Suppressor macrophage treated with lipopolysaccharide for 1 hour (primary cell): ENCODE measurements at regions not wholly inside any gene's neighbourhood (a gene's known extent, or its start where the extent isn't known, plus 50 kb on each side); places are given as distances from the start of the nearest gene placed in this dataset.
A peak's percentile ranks its signal among the peaks of the same experiment; 100 is the strongest.
"Not testable (repeated sequence)": the region's sequence is repeated elsewhere in the genome, so short reads cannot be mapped to it uniquely, and the experiment has no call there.

ENCODE experiments used
- DNase-seq, 3 donors: peaks; one replicate each; pipeline ENCODE4 v3.0.0-alpha.2; 2020 to 2022

GRCh38 chr13:103883698-103884097, 817.5 kb upstream of the SLC10A2 start:
- DNase-seq: no peak

- peak; percentile 4 to 30 (median 19) for DNase-seq
Observed at GRCh38 chr13:103883164-103883563, 816.9 kb upstream of the SLC10A2 start.

- DNase-seq: not testable (repeated sequence)
Observed at GRCh38 chr13:103880146-103880545, 813.9 kb upstream of the SLC10A2 start.

GRCh38 chr13:103878891-103879605, 812.8 kb upstream of the SLC10A2 start:
- DNase-seq: no peak

GRCh38 chr13:103876571-103876970, 810.4 kb upstream of the SLC10A2 start:
- DNase-seq: no peak

DNA sequence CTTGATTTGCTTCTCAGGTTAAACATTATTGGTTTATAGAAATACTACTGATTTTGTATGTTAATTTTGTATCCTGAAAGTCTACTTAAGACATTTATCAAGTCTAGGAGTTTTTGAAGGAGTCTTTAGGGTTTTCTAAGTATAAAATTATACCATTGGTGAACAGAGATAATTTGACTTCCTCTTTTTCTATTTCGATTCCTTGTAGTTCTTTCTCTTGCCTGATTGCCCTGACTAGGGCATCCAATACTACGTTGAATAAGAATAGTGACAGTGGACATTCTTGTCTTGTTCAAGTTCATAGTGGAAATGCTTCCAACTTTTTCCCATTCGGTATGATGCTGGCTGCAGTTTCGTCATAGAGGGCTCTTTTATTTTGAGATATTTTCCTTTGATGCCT, 807.5 kb upstream of the SLC10A2 start:
- DNase-seq: no peak

DNA sequence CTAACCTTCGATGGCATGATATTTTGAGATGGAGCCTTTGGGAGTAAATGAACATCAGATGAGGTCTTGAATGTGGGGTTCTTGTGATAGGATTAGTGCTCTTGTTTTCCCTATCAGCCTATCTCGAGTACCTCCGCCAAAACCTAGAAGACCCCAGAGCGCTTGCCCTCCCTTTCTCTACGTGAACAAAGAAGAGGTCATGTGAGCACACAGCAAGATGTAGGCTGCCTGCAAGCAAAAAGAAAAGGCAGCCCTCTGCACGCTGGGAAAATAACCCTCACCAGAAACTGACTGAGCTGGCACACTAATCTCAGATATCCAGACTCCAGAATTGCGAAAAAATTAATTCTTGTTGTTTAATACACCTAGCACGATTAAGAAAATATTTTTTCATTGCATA, 799.8 kb upstream of the SLC10A2 start:
- DNase-seq: no peak

DNA sequence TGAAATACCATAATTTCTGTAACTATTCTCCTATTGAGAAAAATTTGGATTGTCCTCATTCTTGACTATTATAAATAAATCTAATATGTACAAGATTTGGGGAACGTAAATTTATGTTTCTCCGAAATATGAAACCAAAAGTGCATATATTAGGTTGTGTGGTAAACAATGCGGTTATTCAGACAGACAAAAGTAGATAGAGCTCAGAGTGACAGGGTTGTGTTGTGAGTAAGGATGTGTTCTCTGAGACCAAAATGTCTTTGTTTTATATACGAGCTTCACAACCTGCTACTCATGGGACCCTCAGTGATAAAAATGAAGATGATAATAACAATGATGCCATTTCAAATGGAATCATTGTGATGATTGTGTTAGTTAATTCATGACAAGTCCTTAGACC, 796.3 kb upstream of the SLC10A2 start:
- no peak for DNase-seq

GRCh38 chr13:103859952-103860351, 793.7 kb upstream of the SLC10A2 start:
- peak in 1 of 3 donors; percentile 1 for DNase-seq

DNA sequence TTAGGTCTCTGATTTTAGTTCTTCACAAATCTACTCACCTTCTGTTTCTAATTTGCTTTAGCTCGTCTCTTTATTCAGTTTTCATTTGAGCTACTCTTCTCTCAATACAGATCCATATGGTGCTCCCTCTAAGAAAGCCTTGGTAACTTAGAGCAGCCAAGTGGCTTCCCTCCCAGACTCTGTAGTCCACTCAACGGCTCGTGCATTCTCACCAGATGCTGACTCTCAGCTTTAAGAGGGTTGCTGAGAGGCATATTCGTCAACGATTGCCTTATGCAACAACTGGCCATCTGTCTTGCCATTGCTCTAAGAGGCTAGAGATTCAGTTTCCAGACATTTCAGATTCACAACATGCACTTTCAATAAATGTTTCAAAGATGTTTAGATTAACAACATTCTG, 785.8 kb upstream of the SLC10A2 start:
- DNase-seq: no peak

DNA sequence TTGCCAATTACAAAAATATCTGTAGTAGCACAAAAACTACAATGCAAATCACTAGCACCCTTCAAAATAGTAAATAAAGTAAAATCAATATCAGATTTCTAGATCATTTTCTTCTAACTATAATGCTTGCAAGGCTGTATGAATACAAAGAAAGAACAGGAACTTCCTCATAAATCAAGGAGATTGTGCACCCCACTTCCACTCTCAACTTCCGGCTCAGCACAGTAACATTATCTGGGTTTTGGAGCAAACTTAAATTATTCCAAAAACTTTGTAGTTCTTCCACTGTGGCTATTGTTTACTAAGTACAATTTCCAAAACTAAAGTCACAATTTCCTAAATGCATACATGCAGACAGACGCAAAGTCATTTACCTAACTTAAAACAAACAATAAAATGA, 778.3 kb upstream of the SLC10A2 start:
- no peak for DNase-seq

GRCh38 chr13:103839460-103839859, 773.2 kb upstream of the SLC10A2 start:
- no peak for DNase-seq

GRCh38 chr13:103835052-103835451, 768.8 kb upstream of the SLC10A2 start:
- no peak for DNase-seq

DNA sequence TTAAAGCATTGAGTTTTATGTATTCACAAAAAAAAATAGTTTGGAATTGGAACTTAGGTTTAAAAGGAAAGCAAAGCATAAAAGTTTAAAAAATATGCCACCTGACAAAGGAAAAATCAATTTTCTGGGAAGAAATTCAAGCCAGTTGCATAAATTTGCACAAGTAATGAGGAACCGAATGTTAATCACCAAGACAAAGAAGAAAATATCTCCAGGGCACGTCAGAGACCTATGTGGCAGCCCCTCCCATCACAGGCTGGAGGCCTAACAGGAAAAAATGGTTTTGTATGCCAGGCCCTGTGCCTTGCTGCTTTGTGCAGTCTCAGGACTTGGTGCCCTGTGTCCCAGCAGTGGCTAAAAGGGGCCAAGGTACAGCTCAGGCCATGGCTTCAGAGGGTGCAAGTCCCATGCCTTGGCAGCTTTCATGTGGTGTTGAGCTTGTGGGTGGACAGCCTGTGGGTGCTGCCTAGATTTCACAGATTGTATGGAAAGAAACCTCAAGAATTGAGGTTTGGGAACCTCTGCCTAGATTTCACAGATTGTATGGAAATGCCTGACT, 767.2 kb upstream of the SLC10A2 start:
- DNase-seq: no peak

- no peak for DNase-seq
Observed at GRCh38 chr13:103815619-103816018, 749.4 kb upstream of the SLC10A2 start.

GRCh38 chr13:103812971-103813370, 746.8 kb upstream of the SLC10A2 start:
- no peak for DNase-seq

- no peak for DNase-seq
Observed at GRCh38 chr13:103812558-103812957, 746.3 kb upstream of the SLC10A2 start.

DNA sequence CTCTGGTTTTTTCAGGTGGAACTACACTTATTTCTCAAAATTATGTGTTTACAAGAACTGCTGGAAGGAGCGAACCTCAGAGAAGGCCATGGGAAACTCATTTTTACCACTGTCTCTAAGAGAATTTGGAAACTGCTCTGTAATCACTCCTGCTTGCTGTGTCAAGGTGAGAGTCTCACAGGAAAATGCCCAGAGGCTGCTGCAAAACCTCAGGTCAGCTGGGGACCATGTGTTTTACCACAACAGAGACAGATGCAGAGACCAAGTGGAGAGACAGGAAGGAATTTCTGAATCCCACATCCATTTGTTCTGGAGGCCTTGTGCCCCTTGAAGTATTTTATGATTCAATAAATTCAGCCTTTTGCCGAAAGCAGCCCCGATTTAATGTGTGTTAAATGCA, 743.8 kb upstream of the SLC10A2 start:
- DNase-seq: no peak

DNA sequence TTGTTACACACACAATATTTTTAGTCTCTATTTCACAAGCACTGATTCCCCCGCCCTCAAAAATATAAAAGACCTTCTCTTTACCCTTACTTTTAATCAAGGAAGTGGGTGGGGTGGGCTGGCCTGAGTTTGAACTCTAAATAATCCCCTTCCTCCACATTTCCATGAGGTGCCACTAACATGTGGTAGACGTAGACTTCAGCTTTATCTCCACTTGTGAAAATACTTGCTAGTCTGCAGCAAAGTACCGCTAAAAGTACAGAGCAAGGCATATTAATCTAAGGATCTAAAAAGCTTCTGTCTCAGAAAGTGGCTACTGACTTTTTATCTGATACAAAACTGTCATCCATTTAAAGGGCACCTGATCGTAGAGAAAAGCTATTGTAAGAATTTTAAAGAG, 739.6 kb upstream of the SLC10A2 start:
- DNase-seq: no peak

GRCh38 chr13:103803349-103803748, 737.1 kb upstream of the SLC10A2 start:
- DNase-seq: no peak

- no peak for DNase-seq
Observed at GRCh38 chr13:103799028-103799427, 732.8 kb upstream of the SLC10A2 start.

DNA sequence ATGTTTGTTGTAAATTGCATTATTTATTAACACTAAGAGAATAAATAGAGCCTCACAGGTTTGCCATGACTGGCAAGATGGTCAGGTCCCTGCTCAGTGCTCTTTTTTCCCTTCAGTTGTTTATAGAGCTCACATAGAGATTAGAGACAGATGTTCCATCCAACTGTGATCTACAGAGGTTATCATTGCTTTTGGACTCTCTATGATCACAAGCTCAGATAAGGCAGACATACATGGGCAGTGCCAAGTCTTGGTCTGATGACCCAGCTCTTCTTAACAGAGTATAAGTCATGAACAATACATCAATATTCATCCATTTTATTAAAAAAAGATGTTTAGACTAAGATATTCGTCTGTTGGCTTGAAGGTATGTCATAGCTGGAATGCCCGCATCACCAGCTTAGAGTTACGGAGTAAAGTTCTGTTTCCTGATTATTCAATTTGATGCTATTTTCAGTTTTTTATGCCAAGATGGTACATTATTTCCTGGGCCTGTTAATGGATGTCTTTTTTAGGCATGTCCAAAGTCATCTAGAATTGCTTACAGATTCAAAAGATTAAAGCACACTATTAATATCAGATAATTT, 729.8 kb upstream of the SLC10A2 start:
- DNase-seq: no peak

DNA sequence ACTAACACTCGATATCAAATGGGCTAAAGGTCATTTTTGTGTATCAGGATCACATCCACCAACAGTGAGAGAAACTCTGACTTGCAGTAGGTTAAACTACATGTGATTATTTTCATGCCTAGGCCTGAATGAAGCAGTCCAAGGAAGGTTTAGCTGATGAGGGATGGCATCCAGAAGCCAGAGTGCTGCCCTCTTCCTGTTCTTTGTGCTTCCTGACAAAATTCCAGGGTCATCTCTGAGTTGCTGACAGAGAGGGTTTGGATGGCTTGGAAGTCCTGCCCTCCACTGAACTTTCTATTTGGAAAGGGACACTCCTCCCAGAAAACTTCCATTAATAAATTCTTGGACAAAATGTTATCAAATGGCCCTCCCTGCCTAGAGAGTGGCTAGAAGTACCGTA, 728.3 kb upstream of the SLC10A2 start:
- no peak for DNase-seq

- no peak for DNase-seq
Observed at GRCh38 chr13:103788061-103788652, 721.9 kb upstream of the SLC10A2 start.
